ENCODE measurements at regions not wholly inside any gene's neighbourhood (a gene's known extent, or its start where the extent isn't known, plus 50 kb on each side); places are given as distances from the start of the nearest gene placed in this dataset.
"Not testable (repeated sequence)": the region's sequence is repeated elsewhere in the genome, so short reads cannot be mapped to it uniquely, and the experiment has no call there.

- ATAC-seq (peak in 1 of 2 experiments; percentile 60; a peak in 2 of 6 replicates), FAIRE-seq (peak; percentile 73), DNase-seq (ENCODE audit: low read depth in 1 of 2, low spot score in 1 of 2) (peak in 1 of 2 experiments; percentile 31)
- POLR2A ChIA-PET, result no interaction called here
- no peak overlapping the region for H3K4me3 ChIP-seq
- TF ChIP-seq CEBPB (IDR thresholded peaks at IDR 0.05), result 0 out of 4 replicates have a peak, but pooled peaks of 1 of the 2 experiments have one; percentile 21
- no peak for TF ChIP-seq BCL3 (IDR thresholded peaks at IDR 0.05)
- TF ChIP-seq FOSL2 (IDR thresholded peaks at IDR 0.05), result no peak
- peak; percentile 76 for TF ChIP-seq FOSL2 (CRISPR knock-in tag; IDR thresholded peaks at IDR 0.05)
- H3K4me1 ChIP-seq, result peaks cover 10% of the 10 kb centered on the region; the same call in 2 of the 3 replicates
- 0 out of 3 replicates have a peak, but pooled peaks cover 3% of the 10 kb centered on the region for H3K9me3 ChIP-seq
- H3K4me2 ChIP-seq, result 0 out of 3 replicates have a peak overlapping the region, but pooled peaks have one; percentile 4
- WGBS (ENCODE audit: missing lambda C conversion rate), result 33% methylated on average over 3 of the region's 3 CpGs
- no peak overlapping the region for H3K27ac ChIP-seq
- CTCF ChIA-PET, result interaction anchor here (0.9 kb wide), 1 partner anchor 202 kb away, joined by 3 read pairs; no protein-coding TSS in a partner anchor
Observed at GRCh38 chr7:81248420-81248819, 329.6 kb upstream of the SEMA3C start.

- H3K9me3 ChIP-seq; DNase-seq (ENCODE audit: low read depth in 1 of 2, low spot score in 1 of 2); POLR2A ChIA-PET; H3K4me1 ChIP-seq; FAIRE-seq; ATAC-seq; H3K27ac ChIP-seq; H3K4me3 ChIP-seq; H3K4me2 ChIP-seq: not testable (repeated sequence)
- CTCF ChIA-PET, result interaction anchor here (1.5 kb wide), 1 partner anchor 9 kb away, joined by 3 read pairs; no protein-coding TSS in a partner anchor
- WGBS (ENCODE audit: missing lambda C conversion rate), result 86% methylated on average over 1 of the region's 1 CpG
Observed at GRCh38 chr7:81247364-81247763, 328.5 kb upstream of the SEMA3C start.

GRCh38 chr7:81245353-81245752 lies 326.5 kb upstream of the SEMA3C start:
- WGBS (ENCODE audit: missing lambda C conversion rate), result 91% methylated on average over 4 of the region's 4 CpGs
- TF ChIP-seq HOXB5 (CRISPR knock-in tag; IDR thresholded peaks at IDR 0.05) (no peak), JUN (IDR thresholded peaks at IDR 0.05) (no peak), ESRRA (IDR thresholded peaks at IDR 0.05; ENCODE audit: borderline replicate concordance, low read length) (no peak), ZC3H11A (IDR thresholded peaks at IDR 0.05) (no peak), MAZ (IDR thresholded peaks at IDR 0.05; ENCODE audit: borderline replicate concordance, low read depth, low read length) (no peak), BCL3 (IDR thresholded peaks at IDR 0.05) (no peak), HMGXB4 (CRISPR knock-in tag; IDR thresholded peaks at IDR 0.05; ENCODE audit: borderline replicate concordance) (no peak), CHD4 (IDR thresholded peaks at IDR 0.05; ENCODE audit: borderline replicate concordance) (no peak), KDM1A (IDR thresholded peaks at IDR 0.05; ENCODE audit: low read depth) (no peak), EP300 (IDR thresholded peaks at IDR 0.05) (no peak), ZNF302 (CRISPR knock-in tag; IDR thresholded peaks at IDR 0.05) (no peak), E2F6 (IDR thresholded peaks at IDR 0.05; ENCODE audit: borderline replicate concordance, low read depth) (no peak), PBX3 (IDR thresholded peaks at IDR 0.05) (no peak), NPAS2 (CRISPR knock-in tag; IDR thresholded peaks at IDR 0.05; ENCODE audit: borderline replicate concordance) (no peak)
- no peak for FAIRE-seq
- ChIA-PET CTCF (no interaction called here), POLR2A (no interaction called here)
- H3K27ac ChIP-seq, result no peak overlapping the region
- H3K9me3 ChIP-seq, result 0 out of 3 replicates have a peak, but pooled peaks cover 3% of the 10 kb centered on the region
- H3K4me2 ChIP-seq, result no peak overlapping the region
- ATAC-seq, result no peak
- no peak for DNase-seq (ENCODE audit: low read depth in 1 of 2, low spot score in 1 of 2)
- H3K4me3 ChIP-seq, result no peak overlapping the region
- H3K4me1 ChIP-seq, result peaks cover 10% of the 10 kb centered on the region; the same call in 2 of the 3 replicates
